ENCODE measurements at regions not wholly inside any gene's neighbourhood (a gene's known extent, or its start where the extent isn't known, plus 50 kb on each side); places are given as distances from the start of the nearest gene placed in this dataset.

GRCh38 chr15:35320158-35320780 lies 225.7 kb downstream of the DPH6 start:
- no peaks in the 10 kb centered on the region for H3K36me3 ChIP-seq
- no peak for TF ChIP-seq CTCF (IDR thresholded peaks at IDR 0.05)
- DNase-seq: no peak
- H3K27ac ChIP-seq: no peak overlapping the region
- intact Hi-C loops (cut with DNase I; ENCODE audit: low total_unique reads): no loop called here
- H3K4me1 ChIP-seq: peaks cover 0 to 11% (median 2%) of the 10 kb centered on the region in 4 donors
- H3K9me3 ChIP-seq: no peaks in the 10 kb centered on the region
- H3K27me3 ChIP-seq: no peaks in the 10 kb centered on the region
- H3K4me3 ChIP-seq: no peak overlapping the region

GRCh38 chr15:35319354-35319753 lies 226.6 kb downstream of the DPH6 start:
- Histone ChIP-seq H3K4me1 (peaks cover 0 to 11% (median 2%) of the 10 kb centered on the region in 4 donors), H3K36me3 (no peaks in the 10 kb centered on the region), H3K27ac (no peak overlapping the region), H3K9me3 (no peaks in the 10 kb centered on the region), H3K27me3 (no peaks in the 10 kb centered on the region), H3K4me3 (no peak overlapping the region)
- DNase-seq: no peak
- intact Hi-C loops (cut with DNase I; ENCODE audit: low total_unique reads): no loop called here
- no peak for TF ChIP-seq CTCF (IDR thresholded peaks at IDR 0.05)

GRCh38 chr15:35317217-35317616 lies 228.7 kb downstream of the DPH6 start:
- H3K27me3 ChIP-seq: no peaks in the 10 kb centered on the region
- intact Hi-C loops (cut with DNase I; ENCODE audit: low total_unique reads): no loop called here
- H3K4me1 ChIP-seq: peaks cover 0 to 11% (median 2%) of the 10 kb centered on the region in 4 donors
- TF ChIP-seq CTCF (IDR thresholded peaks at IDR 0.05): no peak
- H3K27ac ChIP-seq: no peak overlapping the region
- H3K4me3 ChIP-seq: no peak overlapping the region
- no peak for DNase-seq
- no peaks in the 10 kb centered on the region for H3K9me3 ChIP-seq
- H3K36me3 ChIP-seq: no peaks in the 10 kb centered on the region

GRCh38 chr15:35312344-35312743 lies 227.2 kb upstream of the NANOGP8 start:
- Histone ChIP-seq H3K27ac (no peak overlapping the region), H3K27me3 (no peaks in the 10 kb centered on the region), H3K4me3 (no peak overlapping the region), H3K9me3 (no peaks in the 10 kb centered on the region), H3K36me3 (no peaks in the 10 kb centered on the region), H3K4me1 (peaks cover 0 to 32% (median 6%) of the 10 kb centered on the region in 4 donors)
- DNase-seq: no peak
- TF ChIP-seq CTCF (IDR thresholded peaks at IDR 0.05): no peak
- intact Hi-C loops (cut with DNase I; ENCODE audit: low total_unique reads): no loop called here

GRCh38 chr15:35311615-35312014 lies 226.5 kb upstream of the NANOGP8 start:
- Histone ChIP-seq H3K27ac (no peak overlapping the region), H3K27me3 (no peaks in the 10 kb centered on the region), H3K4me3 (no peak overlapping the region), H3K9me3 (no peaks in the 10 kb centered on the region), H3K4me1 (peaks cover 0 to 40% (median 6%) of the 10 kb centered on the region in 4 donors), H3K36me3 (no peaks in the 10 kb centered on the region)
- DNase-seq: no peak
- intact Hi-C loops (cut with DNase I; ENCODE audit: low total_unique reads): no loop called here
- no peak for TF ChIP-seq CTCF (IDR thresholded peaks at IDR 0.05)

GRCh38 chr15:35309886-35310285 lies 224.8 kb upstream of the NANOGP8 start:
- intact Hi-C loops (cut with DNase I; ENCODE audit: low total_unique reads): no loop called here
- H3K36me3 ChIP-seq: no peaks in the 10 kb centered on the region
- H3K4me3 ChIP-seq: no peak overlapping the region
- DNase-seq: no peak
- H3K4me1 ChIP-seq: peaks cover 0 to 57% (median 11%) of the 10 kb centered on the region in 4 donors
- no peaks in the 10 kb centered on the region for H3K9me3 ChIP-seq
- no peaks in the 10 kb centered on the region for H3K27me3 ChIP-seq
- peak overlapping the region; percentile 6 to 58 for H3K27ac ChIP-seq
- TF ChIP-seq CTCF (IDR thresholded peaks at IDR 0.05): no peak
